Activated T-helper 9 cell treated with anti-CD3 and anti-CD28 coated beads, Interleukin-2, amount 50 U/mL, for 16 hours (primary cell): ENCODE measurements at regions not wholly inside any gene's neighbourhood (a gene's known extent, or its start where the extent isn't known, plus 50 kb on each side); places are given as distances from the start of the nearest gene placed in this dataset.
"Not testable (repeated sequence)": the region's sequence is repeated elsewhere in the genome, so short reads cannot be mapped to it uniquely, and the experiment has no call there.

Experiments
- DNase-seq: peaks from one replicate; pipeline ENCODE4 v3.0.0-alpha.2; 2020; ENCODE audit warnings: low read depth

DNA sequence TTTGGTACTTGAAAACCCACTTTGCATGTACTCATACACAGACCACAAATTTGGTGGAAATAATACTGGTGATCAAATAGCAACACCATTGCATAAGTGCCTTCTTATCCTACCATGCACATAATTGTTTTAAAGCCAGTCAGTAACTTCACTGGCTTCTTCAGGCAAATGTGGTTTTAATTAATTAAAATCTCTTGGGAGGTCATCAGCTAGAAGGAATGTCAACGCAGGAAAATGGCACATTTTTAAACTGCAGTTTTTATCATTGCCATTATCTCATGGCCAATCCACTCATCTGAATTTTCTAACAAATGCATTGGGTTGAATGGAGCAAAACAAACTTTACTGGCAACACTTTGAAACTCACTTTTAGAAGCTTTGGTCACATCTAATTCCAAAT, 105.7 kb upstream of the ZPLD1 start:
- DNase-seq, result no peak

- DNase-seq, result no peak
These were observed 105.3 kb upstream of the ZPLD1 start for GRCh38 chr3:102329561-102329960.

- no peak for DNase-seq
These were observed 102.6 kb upstream of the ZPLD1 start for GRCh38 chr3:102332205-102332604.

DNA sequence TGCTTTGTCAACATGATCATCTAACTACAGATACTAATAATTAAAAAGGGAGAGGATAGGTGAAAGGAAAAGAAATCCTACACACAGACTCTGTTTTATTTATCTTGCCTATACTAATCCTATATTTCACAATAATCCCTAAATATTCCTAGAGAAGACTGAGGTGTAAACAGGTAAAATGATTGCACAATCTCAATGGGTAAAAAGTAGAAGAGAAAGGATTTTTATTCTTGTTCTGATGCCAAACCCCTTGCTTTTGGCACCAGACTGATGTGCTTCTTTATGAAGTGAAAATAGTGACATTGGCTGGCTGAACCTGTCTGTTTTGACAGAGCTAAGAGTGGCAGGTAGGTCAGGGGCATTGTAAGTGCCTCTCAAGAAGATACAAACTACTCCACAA, 101.9 kb upstream of the ZPLD1 start:
- no peak for DNase-seq

GRCh38 chr3:102336130-102336529, 98.7 kb upstream of the ZPLD1 start:
- no peak for DNase-seq

DNA sequence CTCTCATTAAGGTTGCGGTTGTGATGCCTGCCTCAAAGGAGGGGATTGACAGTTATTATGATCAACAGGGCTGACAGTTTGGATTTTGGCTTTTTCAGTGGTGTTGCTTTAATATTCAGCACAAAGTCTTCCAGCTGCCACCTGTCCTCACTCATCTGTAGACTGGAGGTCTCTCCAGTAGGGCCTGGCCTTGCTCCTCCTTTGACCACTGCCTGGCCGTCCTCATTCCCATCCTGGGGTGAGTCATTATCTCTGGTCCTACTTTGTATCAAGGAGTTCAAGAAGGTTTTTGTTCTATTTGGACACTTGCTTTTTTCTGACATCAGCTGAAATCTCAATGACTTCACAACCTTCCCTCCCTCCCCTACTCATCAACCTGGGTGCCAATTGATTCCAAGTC, 95.1 kb upstream of the ZPLD1 start:
- no peak for DNase-seq

DNA sequence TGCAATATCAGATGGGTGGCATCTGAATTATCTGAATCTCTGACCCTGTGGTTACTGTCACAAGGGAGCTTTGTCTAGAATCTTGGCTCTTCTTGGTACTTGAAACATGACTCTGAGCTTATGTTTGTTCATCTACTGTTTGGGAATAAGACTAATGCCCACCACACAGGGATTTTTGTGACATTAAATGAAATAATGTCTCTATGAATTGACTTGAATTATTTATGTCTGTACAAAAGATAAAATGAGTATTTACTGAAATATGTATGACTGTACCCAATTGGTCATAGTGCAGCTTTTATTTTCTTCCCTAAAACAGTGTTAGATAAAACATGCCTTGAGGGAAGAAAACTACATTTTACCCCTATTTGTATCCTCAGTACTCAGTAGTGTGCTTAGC, 87.9 kb upstream of the ZPLD1 start:
- DNase-seq, result no peak

DNA sequence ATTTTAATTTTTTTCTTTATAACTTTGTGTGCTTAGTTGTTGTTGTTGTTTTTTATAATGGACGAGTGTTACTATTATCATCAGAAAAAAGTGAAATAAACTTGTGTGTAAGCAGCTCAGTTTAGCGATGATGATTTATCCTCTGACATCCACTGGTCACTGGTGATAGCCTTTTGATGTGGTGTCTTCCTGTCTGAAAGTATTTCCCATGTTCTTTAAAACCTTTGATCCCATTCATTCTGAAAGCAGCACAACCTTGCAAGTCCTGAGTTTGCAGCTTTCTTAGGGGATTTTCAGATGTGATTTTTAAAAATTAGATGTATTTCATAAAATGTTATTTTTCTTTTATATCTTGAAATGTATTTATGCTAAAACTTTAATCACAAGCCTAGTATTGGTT, 85.9 kb upstream of the ZPLD1 start:
- no peak for DNase-seq

- no peak for DNase-seq
These were observed 81.7 kb upstream of the ZPLD1 start for GRCh38 chr3:102353148-102353547.

- DNase-seq, result no peak
These were observed 81.0 kb upstream of the ZPLD1 start for GRCh38 chr3:102353805-102354204.

GRCh38 chr3:102354818-102355515, 79.8 kb upstream of the ZPLD1 start:
- no peak for DNase-seq

GRCh38 chr3:102356506-102356905, 78.3 kb upstream of the ZPLD1 start:
- no peak for DNase-seq

DNA sequence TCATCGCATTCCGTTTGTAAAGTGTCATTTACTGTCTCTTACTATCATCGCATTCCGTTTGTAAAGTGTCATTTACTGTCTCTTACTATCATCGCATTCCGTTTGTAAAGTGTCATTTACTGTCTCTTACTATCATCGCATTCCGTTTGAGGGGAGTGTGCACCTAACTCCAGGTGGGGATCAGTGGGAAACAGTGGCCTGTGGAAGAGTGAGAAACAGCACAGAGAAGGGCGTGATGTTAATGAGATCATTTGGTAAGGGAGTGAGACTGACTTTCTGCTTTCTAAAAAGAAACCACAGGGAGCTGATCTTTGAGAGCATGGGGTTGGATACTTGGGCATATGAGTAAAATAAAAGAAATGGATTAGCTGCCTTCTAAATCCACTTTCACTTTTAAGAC, 77.5 kb upstream of the ZPLD1 start:
- not testable (repeated sequence) for DNase-seq

DNA sequence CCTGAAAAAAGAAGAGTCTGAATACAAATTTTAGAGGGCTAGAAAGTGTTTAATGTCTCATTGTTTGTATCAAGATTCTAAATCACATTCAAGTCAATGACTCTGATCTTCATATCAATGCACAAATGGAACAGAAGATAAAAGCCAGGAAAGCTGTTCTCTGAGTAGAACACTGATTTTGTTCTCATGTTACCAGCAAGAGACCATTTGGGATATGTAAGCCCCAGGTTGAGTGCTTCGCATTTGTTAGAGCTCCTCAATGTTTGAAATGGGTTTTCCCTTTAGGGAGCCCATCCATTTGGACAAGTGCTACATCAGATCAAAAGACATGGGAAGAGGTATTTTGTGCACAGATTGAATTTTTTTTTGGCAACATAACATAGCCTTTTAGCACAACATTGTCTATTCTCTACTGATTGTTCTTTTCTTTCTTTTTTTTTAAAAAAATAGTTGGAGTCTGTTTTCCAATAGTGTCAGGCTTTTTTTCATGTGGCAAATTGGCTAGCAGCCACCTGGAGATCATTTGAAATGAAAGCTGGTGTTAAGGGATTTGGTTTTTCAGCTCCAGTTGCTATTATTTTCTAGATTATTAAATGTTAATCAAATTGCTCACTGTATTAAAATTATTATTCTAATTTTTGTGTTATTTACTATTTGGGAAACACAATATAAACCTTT, 74.5 kb upstream of the ZPLD1 start:
- no peak for DNase-seq

GRCh38 chr3:102361101-102361500, 73.7 kb upstream of the ZPLD1 start:
- no peak for DNase-seq

DNA sequence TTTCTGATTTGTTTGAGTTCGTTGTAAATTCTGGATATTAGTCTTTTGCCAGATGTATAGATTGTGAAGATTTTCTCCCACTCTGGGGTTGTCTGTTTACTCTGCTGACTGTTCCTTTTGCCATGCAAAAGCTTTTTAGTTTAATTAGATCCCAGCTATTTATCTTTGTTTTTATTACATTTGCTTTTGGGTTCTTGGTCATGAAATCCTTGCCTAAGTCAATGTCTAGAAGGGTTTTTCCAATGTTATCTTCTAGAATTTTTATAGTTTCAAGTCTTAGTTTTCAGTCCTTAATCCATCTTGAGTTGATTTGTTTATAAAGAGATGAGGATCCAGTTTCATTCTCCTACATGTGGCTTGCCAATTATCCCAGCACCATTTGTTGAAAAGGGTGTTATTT, 68.7 kb upstream of the ZPLD1 start:
- DNase-seq, result not testable (repeated sequence)

DNA sequence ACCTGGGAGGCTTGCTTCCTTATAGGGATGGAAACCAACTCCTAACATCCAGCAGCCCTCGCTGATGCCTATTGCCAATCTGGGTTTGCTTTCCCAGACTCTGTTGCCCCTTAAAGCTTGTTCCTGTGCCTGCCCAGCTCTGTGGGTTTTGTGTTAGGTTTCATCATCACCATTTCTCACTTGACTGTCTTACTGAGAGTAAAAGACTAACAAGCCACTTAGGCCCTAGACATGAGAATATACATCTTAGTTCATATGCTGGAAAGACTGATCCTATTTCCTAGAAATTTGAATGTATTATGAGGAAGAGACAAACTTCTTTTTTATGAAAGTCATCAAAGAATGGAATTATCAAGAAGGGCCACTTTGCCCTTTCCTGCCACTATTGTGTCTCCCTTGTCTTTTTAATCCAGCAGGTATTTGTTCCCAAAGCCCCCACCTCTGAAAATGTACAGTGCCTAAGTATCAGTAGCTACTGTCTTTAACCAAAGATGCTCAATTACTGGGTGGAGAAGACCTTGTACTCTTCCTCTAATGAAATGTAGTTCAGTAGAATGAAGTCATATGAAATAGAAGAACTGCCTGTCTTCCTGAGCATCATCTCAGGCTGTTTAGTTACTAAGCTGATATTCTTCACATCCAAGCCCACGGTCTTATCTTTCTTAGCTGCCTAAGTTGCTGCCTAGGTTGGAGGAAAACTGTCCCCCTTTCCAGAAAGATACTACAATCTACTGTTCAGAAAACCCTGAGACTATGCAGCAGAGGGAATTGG, 59.8 kb upstream of the ZPLD1 start:
- no peak for DNase-seq

- DNase-seq, result no peak
These were observed 56.6 kb upstream of the ZPLD1 start for GRCh38 chr3:102378216-102378615.

DNA sequence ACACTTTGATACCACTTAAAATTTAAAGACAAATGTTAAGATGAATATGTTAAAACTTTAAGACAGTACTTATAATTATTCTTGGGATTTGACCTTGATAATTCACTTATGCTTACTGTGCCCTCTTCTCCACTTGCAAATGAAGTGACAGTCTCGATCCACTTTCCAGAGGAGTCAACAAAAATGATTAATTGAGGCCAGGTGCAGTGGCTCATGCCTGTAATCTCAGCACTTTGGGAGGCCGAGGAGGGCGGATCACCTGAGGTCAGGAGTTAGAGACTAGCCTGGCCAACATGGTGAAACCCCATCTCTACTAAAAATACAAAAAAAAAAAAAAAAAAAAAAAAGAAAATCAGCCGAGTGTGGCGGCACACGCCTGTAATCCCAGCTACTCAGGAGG, 52.6 kb upstream of the ZPLD1 start:
- not testable (repeated sequence) for DNase-seq
